ENCODE measurements at regions not wholly inside any gene's neighbourhood (a gene's known extent, or its start where the extent isn't known, plus 50 kb on each side); places are given as distances from the start of the nearest gene placed in this dataset.
A peak's percentile ranks its signal among the peaks of the same experiment; 100 is the strongest.

DNA sequence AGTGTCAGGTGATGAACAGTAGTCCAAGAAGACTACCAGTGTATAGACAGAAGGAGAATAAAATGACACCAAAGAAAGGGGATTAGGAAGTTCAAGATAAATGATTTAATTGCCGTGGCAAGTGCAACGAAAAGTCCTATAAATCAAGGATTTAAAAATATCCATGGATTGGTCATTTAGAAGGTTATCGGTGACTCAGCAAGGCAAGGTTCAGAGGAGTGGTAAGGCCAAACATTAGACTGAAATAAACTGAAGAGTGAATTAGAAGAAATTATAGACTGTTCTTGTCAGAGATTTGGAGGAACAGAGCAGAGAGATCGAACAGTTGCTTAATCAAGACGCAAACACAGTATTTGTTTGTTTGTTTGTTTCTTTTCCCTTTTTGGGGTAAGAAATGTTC lies 211.9 kb upstream of the KCNMB2 start:
- H3K27ac ChIP-seq: no peak overlapping the region
- intact Hi-C loops (cut with DNase I): loop anchor here in 9 of 10 donors (2.0 to 10.0 kb wide), 14 partner anchors 43 to 1280 kb away; partner anchors contain the start of gene TBL1XR1 (in 4 of the 9)
- TF ChIP-seq, protein P1, sequence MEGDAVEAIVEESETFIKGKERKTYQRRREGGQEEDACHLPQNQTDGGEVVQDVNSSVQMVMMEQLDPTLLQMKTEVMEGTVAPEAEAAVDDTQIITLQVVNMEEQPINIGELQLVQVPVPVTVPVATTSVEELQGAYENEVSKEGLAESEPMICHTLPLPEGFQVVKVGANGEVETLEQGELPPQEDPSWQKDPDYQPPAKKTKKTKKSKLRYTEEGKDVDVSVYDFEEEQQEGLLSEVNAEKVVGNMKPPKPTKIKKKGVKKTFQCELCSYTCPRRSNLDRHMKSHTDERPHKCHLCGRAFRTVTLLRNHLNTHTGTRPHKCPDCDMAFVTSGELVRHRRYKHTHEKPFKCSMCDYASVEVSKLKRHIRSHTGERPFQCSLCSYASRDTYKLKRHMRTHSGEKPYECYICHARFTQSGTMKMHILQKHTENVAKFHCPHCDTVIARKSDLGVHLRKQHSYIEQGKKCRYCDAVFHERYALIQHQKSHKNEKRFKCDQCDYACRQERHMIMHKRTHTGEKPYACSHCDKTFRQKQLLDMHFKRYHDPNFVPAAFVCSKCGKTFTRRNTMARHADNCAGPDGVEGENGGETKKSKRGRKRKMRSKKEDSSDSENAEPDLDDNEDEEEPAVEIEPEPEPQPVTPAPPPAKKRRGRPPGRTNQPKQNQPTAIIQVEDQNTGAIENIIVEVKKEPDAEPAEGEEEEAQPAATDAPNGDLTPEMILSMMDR (IDR thresholded peaks at IDR 0.05): no peak
- TF ChIP-seq POLR2A (IDR thresholded peaks at IDR 0.05): no peak
- 91 to 97% (median 97%) methylated on average over 5 of the region's 5 CpGs for WGBS, 4 donors
- no peaks in the 10 kb centered on the region for H3K9me3 ChIP-seq
- H3K36me3 ChIP-seq: no peaks in the 10 kb centered on the region
- DNase-seq: no peak
- H3K27me3 ChIP-seq: no peaks in the 10 kb centered on the region
- H3K4me3 ChIP-seq: no peak overlapping the region
- no peak for ATAC-seq
- H3K4me1 ChIP-seq: peaks cover 0 to 41% (median 24%) of the 10 kb centered on the region in 12 donors

DNA sequence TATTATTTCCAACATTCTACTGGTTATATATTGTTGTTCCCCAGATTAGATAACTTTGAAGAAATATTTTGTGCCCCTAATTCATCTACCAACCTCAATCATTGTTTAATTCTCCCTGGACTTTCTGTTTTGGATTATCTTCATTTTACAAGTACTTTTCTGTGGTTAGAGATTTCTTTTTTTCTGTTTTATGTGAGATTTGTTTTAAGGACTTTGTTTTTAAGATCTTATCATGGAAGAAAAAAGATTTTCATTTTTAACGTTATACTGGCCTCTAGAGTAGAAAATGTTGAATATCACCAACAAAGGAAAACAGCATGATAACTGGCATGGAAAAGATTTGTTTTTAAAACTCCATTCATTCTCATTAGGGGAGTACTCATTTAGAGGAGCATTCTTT lies 210.9 kb upstream of the KCNMB2 start:
- no peak overlapping the region for H3K4me3 ChIP-seq
- peaks cover 0 to 32% (median 19%) of the 10 kb centered on the region in 12 donors for H3K4me1 ChIP-seq
- 1 to 9% (median 7%) methylated on average over 1 of the region's 1 CpG for WGBS, 4 donors
- ATAC-seq (no peak), DNase-seq (no peak)
- no peaks in the 10 kb centered on the region for H3K36me3 ChIP-seq
- no peak for TF ChIP-seq POLR2A (IDR thresholded peaks at IDR 0.05)
- TF ChIP-seq, protein P1 (IDR thresholded peaks at IDR 0.05): peak; percentile 18 to 66 (median 48)
- H3K27me3 ChIP-seq: no peaks in the 10 kb centered on the region
- no peaks in the 10 kb centered on the region for H3K9me3 ChIP-seq
- intact Hi-C loops (cut with DNase I): loop anchor here (2.0 to 10.0 kb wide), 14 partner anchors 501 to 1281 kb away; partner anchors contain the start of gene TBL1XR1 (in 4 of the 10)
- H3K27ac ChIP-seq: peak overlapping the region in 5 of 12 donors; percentile 14 to 41 (median 32)

DNA sequence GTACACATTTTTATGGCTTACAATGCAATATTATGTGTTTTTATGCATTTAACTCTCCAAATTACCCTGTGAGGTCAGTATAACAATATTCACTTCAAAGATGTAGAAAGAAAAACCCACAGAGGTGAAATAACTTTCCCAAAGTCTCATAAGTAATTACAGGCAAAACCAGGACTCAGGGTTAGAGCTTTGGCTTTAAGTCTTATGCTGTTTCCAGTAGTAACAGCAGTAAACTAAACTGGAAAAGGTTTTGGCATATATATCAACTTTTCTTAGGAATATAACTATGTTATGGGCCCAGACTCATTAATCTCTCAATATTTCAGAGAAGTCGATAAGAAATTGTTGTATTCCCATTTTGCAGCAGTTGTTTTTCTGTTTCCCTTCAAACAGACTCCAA lies 206.3 kb upstream of the KCNMB2 start:
- no peak for DNase-seq
- no peak for TF ChIP-seq POLR2A (IDR thresholded peaks at IDR 0.05)
- TF ChIP-seq, protein P1 (IDR thresholded peaks at IDR 0.05): no peak
- WGBS, 4 donors: 75 to 100% (median 91%) methylated on average over 1 of the region's 1 CpG
- H3K4me3 ChIP-seq: no peak overlapping the region
- no peaks in the 10 kb centered on the region for H3K36me3 ChIP-seq
- no peak overlapping the region for H3K27ac ChIP-seq
- intact Hi-C loops (cut with DNase I): loop anchor here (5.0 to 10.0 kb wide), 13 partner anchors 505 to 1285 kb away; partner anchors contain the start of gene TBL1XR1 (in 3 of the 10)
- no peaks in the 10 kb centered on the region for H3K27me3 ChIP-seq
- no peak for ATAC-seq
- H3K9me3 ChIP-seq: peaks cover 0 to 8% (median 0%) of the 10 kb centered on the region in 12 donors
- peaks cover 0 to 18% (median 5%) of the 10 kb centered on the region in 12 donors for H3K4me1 ChIP-seq

DNA sequence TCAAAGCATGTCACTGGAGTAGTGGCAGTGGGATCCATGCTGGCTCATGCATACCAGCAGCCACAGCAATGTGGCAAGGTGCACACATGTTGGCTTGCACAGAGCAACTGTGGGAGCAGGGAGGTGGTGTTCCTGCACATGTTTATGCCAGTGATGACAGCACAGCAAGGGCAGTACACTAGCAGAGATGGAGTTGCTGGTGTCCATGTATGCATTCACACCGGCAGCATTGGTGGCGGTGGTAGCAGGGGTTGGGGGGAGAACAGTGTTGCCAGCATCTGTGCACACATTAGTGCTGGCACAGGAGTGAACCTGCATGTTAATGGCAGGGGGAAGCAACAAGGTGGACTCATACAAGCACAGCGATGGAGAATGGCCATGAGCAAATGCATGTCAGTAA lies 202.0 kb upstream of the KCNMB2 start:
- peaks cover 0 to 8% (median 0%) of the 10 kb centered on the region in 12 donors for H3K9me3 ChIP-seq
- 97 to 98% (median 97%) methylated on average over 3 of the region's 3 CpGs for WGBS, 4 donors
- peaks cover 0 to 4% (median 0%) of the 10 kb centered on the region in 12 donors for H3K4me1 ChIP-seq
- H3K27ac ChIP-seq: no peak overlapping the region
- no peaks in the 10 kb centered on the region for H3K27me3 ChIP-seq
- no peak for TF ChIP-seq POLR2A (IDR thresholded peaks at IDR 0.05)
- TF ChIP-seq, protein P1 (IDR thresholded peaks at IDR 0.05): no peak
- no peak for ATAC-seq
- no peak overlapping the region for H3K4me3 ChIP-seq
- H3K36me3 ChIP-seq: no peaks in the 10 kb centered on the region
- no peak for DNase-seq
- intact Hi-C loops (cut with DNase I): no loop called here

Data from heart left ventricle (tissue), 16 donors.